Left lung (tissue), 4 donors: ENCODE measurements at regions not wholly inside any gene's neighbourhood (a gene's known extent, or its start where the extent isn't known, plus 50 kb on each side); places are given as distances from the start of the nearest gene placed in this dataset.

Source experiments
- ATAC-seq: fragments of 200-7000 bp; cut with Tn5 transposase; one replicate; pipeline ENCODE4 v1.9.1; 2020; ENCODE audit warnings: moderate library complexity
- DNase-seq, 4 donors: peaks; one replicate each; pipeline ENCODE4 v3.0.0-alpha.2; 2013 to 2020
- H3K27ac ChIP-seq, 2 donors: fragments of 200-600 bp; sonication (generic) in 1 of 2; one replicate each; pipeline versions ENCODE4 v1.5.0 to v1.8.0; 2020 to 2021
- H3K27me3 ChIP-seq, 2 donors: fragments of 200-600 bp; sonication (generic) in 1 of 2; one replicate each; pipeline versions ENCODE4 v1.5.0 to v1.8.0; 2020 to 2021
- H3K36me3 ChIP-seq, 2 donors: fragments of 200-600 bp; sonication (generic) in 1 of 2; one replicate each; pipeline versions ENCODE4 v1.5.0 to v1.8.0; 2020 to 2021
- H3K4me1 ChIP-seq, 2 donors: fragments of 200-600 bp; one replicate each; pipeline ENCODE4 v1.8.0; 2021
- H3K4me3 ChIP-seq, 2 donors: fragments of 200-600 bp; sonication (generic) in 1 of 2; one replicate each; pipeline versions ENCODE4 v1.5.0 to v1.8.0; 2020 to 2021; ENCODE audit warnings: mild to moderate bottlenecking in 1 of 2
- H3K9me3 ChIP-seq, 2 donors: fragments of 200-600 bp; sonication (generic) in 1 of 2; one replicate each; pipeline versions ENCODE4 v1.5.0 to v1.8.0; 2020 to 2021
- intact Hi-C, 2 donors: fragments of 100-400 bp; cut with DNase I; formaldehyde crosslinking; loops; one replicate each; pipeline versions ENCODE4 v1.11.2 to v1.14.2; 2022
- TF ChIP-seq, protein P1 (sequence below), 2 donors: fragments of 200-600 bp; sonication (generic) in 1 of 2; IDR thresholded peaks; one replicate each; pipeline versions ENCODE4 v1.5.0 to v1.8.0; 2021; ENCODE audit warnings: antibody characterized with exemption in 2 of 2
- donor health status: DM: no; HTN: yes; CAD: no.
- donor health status: DM: no; HTN: no; CAD: no.

DNA sequence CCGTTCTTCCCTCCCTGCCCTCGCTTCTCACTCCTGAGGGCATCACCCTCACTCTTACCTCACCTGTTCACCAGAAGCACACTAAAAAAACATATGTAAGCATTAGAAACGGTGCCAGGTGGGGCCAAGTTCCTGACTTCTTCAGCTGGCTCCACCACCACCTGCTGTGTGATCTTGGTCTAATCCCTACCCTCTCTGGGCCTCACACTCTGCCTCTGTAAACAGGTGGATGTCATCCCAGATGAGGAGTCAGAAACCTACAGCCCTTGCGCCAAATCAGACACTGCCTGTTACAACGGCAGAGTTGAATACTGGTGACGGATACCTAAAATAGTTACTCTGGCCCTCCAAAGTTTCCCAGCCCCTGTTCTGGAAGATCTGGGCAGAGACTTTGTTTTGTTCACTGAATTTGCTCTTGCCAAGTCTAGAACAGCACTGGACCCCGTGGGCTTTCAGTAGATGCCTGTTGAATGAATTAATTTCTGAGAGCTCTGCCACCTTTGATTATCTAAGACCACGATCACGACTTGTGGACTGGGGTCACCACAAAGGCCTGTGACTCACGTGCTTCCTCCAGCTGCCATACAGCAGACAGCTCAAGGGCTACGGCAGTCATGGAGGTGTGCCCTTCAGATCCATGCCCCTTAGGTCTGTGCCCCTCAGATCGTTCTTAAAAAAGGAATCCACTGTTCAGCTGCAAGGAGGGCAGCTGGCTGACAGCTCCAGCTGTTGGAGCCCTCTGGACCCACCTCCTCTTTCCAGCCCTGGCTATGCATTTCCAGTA lies 71.9 kb downstream of the GSC start:
- intact Hi-C loops, result no loop called here
- H3K27me3 ChIP-seq, result peaks cover 0 to 16% of the 10 kb centered on the region in 2 donors
- H3K4me1 ChIP-seq, result no peaks in the 10 kb centered on the region

DNA sequence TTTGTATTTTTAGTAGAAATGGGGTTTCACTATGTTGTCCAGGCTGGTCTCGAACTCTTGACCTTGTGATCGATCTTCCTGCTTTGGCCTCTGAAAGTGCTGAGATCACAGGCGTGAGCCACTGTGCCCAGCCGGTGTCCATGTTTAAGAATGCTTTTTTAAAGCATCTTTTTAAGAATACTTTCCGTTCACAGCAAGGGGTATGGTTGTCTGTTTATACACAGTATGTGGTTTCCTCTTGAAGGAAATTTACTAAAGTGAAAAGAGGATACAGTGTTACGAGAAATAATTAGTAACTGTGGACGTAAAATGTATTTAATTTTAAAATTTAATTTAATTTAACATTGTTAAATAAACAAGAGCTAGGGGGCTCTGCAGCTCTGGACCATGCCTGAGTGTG lies 73.4 kb downstream of the GSC start:
- no peaks in the 10 kb centered on the region for H3K4me1 ChIP-seq
- H3K27ac ChIP-seq, result no peak overlapping the region
- H3K27me3 ChIP-seq, result peaks cover 0 to 19% of the 10 kb centered on the region in 2 donors
- H3K36me3 ChIP-seq, result no peaks in the 10 kb centered on the region
- ATAC-seq (no peak), DNase-seq (no peak)
- intact Hi-C loops, result no loop called here
- TF ChIP-seq, protein P1, sequence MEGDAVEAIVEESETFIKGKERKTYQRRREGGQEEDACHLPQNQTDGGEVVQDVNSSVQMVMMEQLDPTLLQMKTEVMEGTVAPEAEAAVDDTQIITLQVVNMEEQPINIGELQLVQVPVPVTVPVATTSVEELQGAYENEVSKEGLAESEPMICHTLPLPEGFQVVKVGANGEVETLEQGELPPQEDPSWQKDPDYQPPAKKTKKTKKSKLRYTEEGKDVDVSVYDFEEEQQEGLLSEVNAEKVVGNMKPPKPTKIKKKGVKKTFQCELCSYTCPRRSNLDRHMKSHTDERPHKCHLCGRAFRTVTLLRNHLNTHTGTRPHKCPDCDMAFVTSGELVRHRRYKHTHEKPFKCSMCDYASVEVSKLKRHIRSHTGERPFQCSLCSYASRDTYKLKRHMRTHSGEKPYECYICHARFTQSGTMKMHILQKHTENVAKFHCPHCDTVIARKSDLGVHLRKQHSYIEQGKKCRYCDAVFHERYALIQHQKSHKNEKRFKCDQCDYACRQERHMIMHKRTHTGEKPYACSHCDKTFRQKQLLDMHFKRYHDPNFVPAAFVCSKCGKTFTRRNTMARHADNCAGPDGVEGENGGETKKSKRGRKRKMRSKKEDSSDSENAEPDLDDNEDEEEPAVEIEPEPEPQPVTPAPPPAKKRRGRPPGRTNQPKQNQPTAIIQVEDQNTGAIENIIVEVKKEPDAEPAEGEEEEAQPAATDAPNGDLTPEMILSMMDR (IDR thresholded peaks at IDR 0.05), result no peak
- no peak overlapping the region for H3K4me3 ChIP-seq
- no peaks in the 10 kb centered on the region for H3K9me3 ChIP-seq

More for the DNA sequence above, 71.9 kb downstream of the GSC start:
- TF ChIP-seq, protein P1 (IDR thresholded peaks at IDR 0.05), result no peak
- DNase-seq, result no peak
- Histone ChIP-seq H3K27ac (no peak overlapping the region), H3K9me3 (no peaks in the 10 kb centered on the region), H3K4me3 (no peak overlapping the region), H3K36me3 (no peaks in the 10 kb centered on the region)
- ATAC-seq, result no peak

DNA sequence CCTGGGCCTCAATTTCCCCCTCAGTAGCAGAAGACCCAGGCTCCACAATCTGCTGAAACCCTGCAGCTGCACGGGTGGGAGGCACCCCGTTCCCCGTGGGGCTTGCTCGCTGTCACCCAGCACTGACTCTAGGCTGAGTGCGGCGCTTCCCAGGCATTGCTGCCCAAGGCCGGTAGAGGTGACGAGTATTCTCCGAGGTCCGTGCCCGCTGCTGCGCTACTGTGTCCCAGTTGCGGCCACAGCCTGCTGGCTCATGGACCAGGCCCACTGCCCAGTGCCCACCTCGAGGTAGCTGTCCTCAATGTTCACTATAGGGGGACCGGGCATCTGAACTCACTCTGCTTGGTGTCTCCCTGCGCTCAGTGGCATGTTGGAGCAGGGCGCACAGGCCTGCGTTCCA lies 74.7 kb downstream of the GSC start:
- ATAC-seq (no peak), DNase-seq (no peak)
- H3K4me3 ChIP-seq, result no peak overlapping the region
- H3K27ac ChIP-seq, result no peak overlapping the region
- no peaks in the 10 kb centered on the region for H3K9me3 ChIP-seq
- no peaks in the 10 kb centered on the region for H3K4me1 ChIP-seq
- TF ChIP-seq, protein P1 (IDR thresholded peaks at IDR 0.05), result no peak
- peaks cover 0 to 31% of the 10 kb centered on the region in 2 donors for H3K27me3 ChIP-seq
- intact Hi-C loops, result no loop called here
- no peaks in the 10 kb centered on the region for H3K36me3 ChIP-seq

DNA sequence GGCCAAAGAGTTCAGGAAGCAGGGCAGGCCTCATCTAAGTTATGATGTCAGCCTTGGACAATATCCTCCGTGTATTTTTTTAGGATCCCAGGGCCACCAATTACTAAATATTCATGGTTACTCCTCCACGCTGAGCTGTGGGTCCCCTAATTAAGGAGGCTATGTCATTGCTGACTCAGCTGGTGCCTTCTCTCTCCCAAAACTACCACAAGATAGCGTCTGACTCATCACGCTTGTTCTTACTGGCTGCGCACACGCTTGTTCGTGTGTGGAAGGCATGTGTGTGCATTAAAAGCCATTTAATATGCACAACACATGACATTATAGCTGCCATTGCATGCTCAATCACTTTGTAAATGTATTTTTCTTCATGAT lies 78.3 kb downstream of the GSC start:
- DNase-seq (no peak), ATAC-seq (no peak)
- Histone ChIP-seq H3K36me3 (no peaks in the 10 kb centered on the region), H3K27ac (no peak overlapping the region), H3K27me3 (peaks cover 0 to 35% of the 10 kb centered on the region in 2 donors), H3K4me1 (peaks cover 0 to 5% of the 10 kb centered on the region in 2 donors), H3K4me3 (no peak overlapping the region), H3K9me3 (no peaks in the 10 kb centered on the region)
- intact Hi-C loops, result no loop called here
- TF ChIP-seq, protein P1 (IDR thresholded peaks at IDR 0.05), result no peak

- TF ChIP-seq, protein P1 (IDR thresholded peaks at IDR 0.05), result no peak
These were observed 78.8 kb downstream of the GSC start for GRCh38 chr14:94690896-94691659.

More at GRCh38 chr14:94690896-94691659, 78.8 kb downstream of the GSC start:
- H3K9me3 ChIP-seq, result no peaks in the 10 kb centered on the region
- peaks cover 0 to 5% of the 10 kb centered on the region in 2 donors for H3K4me1 ChIP-seq
- H3K27me3 ChIP-seq, result peaks cover 0 to 35% of the 10 kb centered on the region in 2 donors
- no peaks in the 10 kb centered on the region for H3K36me3 ChIP-seq
- no peak for DNase-seq
- no peak for ATAC-seq
- intact Hi-C loops, result no loop called here
- H3K27ac ChIP-seq, result no peak overlapping the region
- H3K4me3 ChIP-seq, result no peak overlapping the region
